Astrocyte of the spinal cord (primary cell): ENCODE measurements at regions not wholly inside any gene's neighbourhood (a gene's known extent, or its start where the extent isn't known, plus 50 kb on each side); places are given as distances from the start of the nearest gene placed in this dataset.

ENCODE experiments used
- DNase-seq: peaks from one replicate; pipeline ENCODE4 v3.0.0; 2011; ENCODE audit warnings: low read depth, low spot score
- H3K4me3 ChIP-seq: 2 replicates; pipeline ENCODE4 v1.5.1; 2011; ENCODE audit warnings: low read depth, mild to moderate bottlenecking, low read length, moderate library complexity
- CTCF ChIP-seq: IDR thresholded peaks from 2 replicates; pipeline ENCODE4 v1.5.1; 2012; ENCODE audit warnings: low read depth, mild to moderate bottlenecking, low read length, inconsistent platforms
- in situ Hi-C: cut with HindIII; loops from 2 replicates; pipeline ENCODE4 v1.10.0; 2017; ENCODE audit warnings: low sequenced_read_pairs

GRCh38 chr1:96544051-96544830 lies 177.3 kb upstream of the PTBP2 start:
- TF ChIP-seq CTCF: no peak
- in situ Hi-C loops: no loop called here
- no peak for DNase-seq
- H3K4me3 ChIP-seq: no peak overlapping the region

GRCh38 chr1:96544831-96545221 lies 176.8 kb upstream of the PTBP2 start:
- TF ChIP-seq CTCF: no peak
- in situ Hi-C loops: no loop called here
- no peak for DNase-seq
- H3K4me3 ChIP-seq: no peak overlapping the region

- TF ChIP-seq CTCF: no peak
- H3K4me3 ChIP-seq: no peak overlapping the region
- DNase-seq: no peak
- in situ Hi-C loops: no loop called here
These were observed 175.5 kb upstream of the PTBP2 start for GRCh38 chr1:96545935-96546656.

GRCh38 chr1:96550061-96550460 lies 171.5 kb upstream of the PTBP2 start:
- TF ChIP-seq CTCF: no peak
- in situ Hi-C loops: no loop called here
- no peak overlapping the region for H3K4me3 ChIP-seq
- no peak for DNase-seq

- in situ Hi-C loops: no loop called here
- no peak overlapping the region for H3K4me3 ChIP-seq
- no peak for TF ChIP-seq CTCF
- DNase-seq: no peak
These were observed 169.1 kb upstream of the PTBP2 start for GRCh38 chr1:96552451-96552850.

GRCh38 chr1:96553811-96554210 lies 167.8 kb upstream of the PTBP2 start:
- DNase-seq: no peak
- no peak for TF ChIP-seq CTCF
- in situ Hi-C loops: no loop called here
- no peak overlapping the region for H3K4me3 ChIP-seq
